ENCODE measurements at regions not wholly inside any gene's neighbourhood (a gene's known extent, or its start where the extent isn't known, plus 50 kb on each side); places are given as distances from the start of the nearest gene placed in this dataset.
"Not testable (repeated sequence)": the region's sequence is repeated elsewhere in the genome, so short reads cannot be mapped to it uniquely, and the experiment has no call there.

DNA sequence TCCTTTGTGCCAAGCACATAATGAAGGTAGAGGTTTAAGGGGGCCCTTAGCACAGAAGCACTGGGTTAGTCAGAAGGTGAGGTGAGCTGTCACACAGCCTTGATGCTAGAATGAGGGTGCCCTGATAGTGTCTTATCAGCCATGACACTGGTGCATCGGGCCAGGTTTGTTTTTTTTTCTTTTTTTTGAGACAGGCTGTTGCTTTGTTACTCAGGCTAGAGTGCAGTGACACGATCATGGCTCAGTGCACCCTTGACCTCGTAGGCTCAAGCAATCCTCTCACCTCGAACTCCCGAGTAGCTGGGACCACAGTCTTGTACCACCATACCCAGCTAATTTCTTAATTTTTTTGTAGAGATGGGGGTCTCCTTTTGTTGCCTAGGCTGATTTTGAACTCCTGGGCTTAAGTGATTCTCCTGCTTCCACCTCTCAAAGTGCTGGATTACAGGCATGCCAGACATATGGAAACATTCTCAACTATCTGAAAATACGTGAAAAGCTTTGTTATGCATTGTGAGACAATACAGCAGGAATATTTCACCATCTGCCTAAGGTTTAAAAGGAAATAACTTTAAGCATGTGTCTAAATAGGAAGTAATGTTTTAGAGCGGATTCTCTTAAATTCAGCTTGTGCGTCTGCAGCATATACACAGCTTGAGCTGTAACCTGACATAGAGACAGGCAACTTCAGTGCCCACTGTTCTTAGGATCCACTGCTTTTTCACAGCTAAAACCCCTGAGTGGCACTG is 128.4 kb downstream of the FOXD4L6 start:
- TF ChIP-seq, protein P1, sequence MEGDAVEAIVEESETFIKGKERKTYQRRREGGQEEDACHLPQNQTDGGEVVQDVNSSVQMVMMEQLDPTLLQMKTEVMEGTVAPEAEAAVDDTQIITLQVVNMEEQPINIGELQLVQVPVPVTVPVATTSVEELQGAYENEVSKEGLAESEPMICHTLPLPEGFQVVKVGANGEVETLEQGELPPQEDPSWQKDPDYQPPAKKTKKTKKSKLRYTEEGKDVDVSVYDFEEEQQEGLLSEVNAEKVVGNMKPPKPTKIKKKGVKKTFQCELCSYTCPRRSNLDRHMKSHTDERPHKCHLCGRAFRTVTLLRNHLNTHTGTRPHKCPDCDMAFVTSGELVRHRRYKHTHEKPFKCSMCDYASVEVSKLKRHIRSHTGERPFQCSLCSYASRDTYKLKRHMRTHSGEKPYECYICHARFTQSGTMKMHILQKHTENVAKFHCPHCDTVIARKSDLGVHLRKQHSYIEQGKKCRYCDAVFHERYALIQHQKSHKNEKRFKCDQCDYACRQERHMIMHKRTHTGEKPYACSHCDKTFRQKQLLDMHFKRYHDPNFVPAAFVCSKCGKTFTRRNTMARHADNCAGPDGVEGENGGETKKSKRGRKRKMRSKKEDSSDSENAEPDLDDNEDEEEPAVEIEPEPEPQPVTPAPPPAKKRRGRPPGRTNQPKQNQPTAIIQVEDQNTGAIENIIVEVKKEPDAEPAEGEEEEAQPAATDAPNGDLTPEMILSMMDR (IDR thresholded peaks at IDR 0.05; ENCODE audit: low read depth, low read length, poor library complexity, severe bottlenecking) = not testable (repeated sequence)
- not testable (repeated sequence) for TF ChIP-seq EZH2phosphoT487 (IDR thresholded peaks at IDR 0.05; ENCODE audit: borderline replicate concordance, low read length)
